GM18507 (cell line): ENCODE measurements at regions not wholly inside any gene's neighbourhood (a gene's known extent, or its start where the extent isn't known, plus 50 kb on each side); places are given as distances from the start of the nearest gene placed in this dataset.

ENCODE experiments used
- DNase-seq: peaks from one replicate; pipeline ENCODE4 v3.0.0; 2011; ENCODE audit warnings: low read depth; ENCODE audit not compliant: insufficient read length; ENCODE audit errors: extremely low spot score
- FAIRE-seq: peaks from 2 replicates; lab custom pipeline; 2011; peaks lifted over from hg19 to GRCh38; lab: Jason Lieb, UNC

GRCh38 chr14:98564006-98564405, 708.0 kb downstream of the BCL11B start:
- no peak for FAIRE-seq
- DNase-seq, result no peak

GRCh38 chr14:98564541-98564940, 707.5 kb downstream of the BCL11B start:
- DNase-seq (no peak), FAIRE-seq (no peak)

- FAIRE-seq (no peak), DNase-seq (no peak)
These were observed 700.9 kb downstream of the BCL11B start for GRCh38 chr14:98571104-98571503.

- no peak for FAIRE-seq
- no peak for DNase-seq
These were observed 698.9 kb downstream of the BCL11B start for GRCh38 chr14:98573082-98573481.

- FAIRE-seq (no peak), DNase-seq (no peak)
These were observed 695.5 kb downstream of the BCL11B start for GRCh38 chr14:98576463-98576862.

GRCh38 chr14:98578204-98578603, 693.8 kb downstream of the BCL11B start:
- DNase-seq (no peak), FAIRE-seq (no peak)

GRCh38 chr14:98579140-98579539, 692.9 kb downstream of the BCL11B start:
- no peak for DNase-seq

GRCh38 chr14:98580131-98580678, 691.8 kb downstream of the BCL11B start:
- FAIRE-seq, result no peak

More at GRCh38 chr14:98579140-98579539, 692.9 kb downstream of the BCL11B start:
- FAIRE-seq, result no peak

GRCh38 chr14:98582276-98582675, 689.7 kb downstream of the BCL11B start:
- DNase-seq, result no peak
- no peak for FAIRE-seq

More at GRCh38 chr14:98580131-98580678, 691.8 kb downstream of the BCL11B start:
- DNase-seq, result no peak

- DNase-seq (no peak), FAIRE-seq (no peak)
These were observed 680.8 kb downstream of the BCL11B start for GRCh38 chr14:98591161-98591560.

GRCh38 chr14:98592611-98593170, 679.3 kb downstream of the BCL11B start:
- no peak for FAIRE-seq

GRCh38 chr14:98593361-98593761, 678.6 kb downstream of the BCL11B start:
- no peak for FAIRE-seq

More at GRCh38 chr14:98592611-98593170, 679.3 kb downstream of the BCL11B start:
- DNase-seq, result no peak

GRCh38 chr14:98594156-98594555, 677.8 kb downstream of the BCL11B start:
- DNase-seq (no peak), FAIRE-seq (no peak)

More at GRCh38 chr14:98593361-98593761, 678.6 kb downstream of the BCL11B start:
- no peak for DNase-seq

GRCh38 chr14:98598576-98598975, 673.4 kb downstream of the BCL11B start:
- DNase-seq, result no peak
- no peak for FAIRE-seq

- DNase-seq (no peak), FAIRE-seq (no peak)
These were observed 672.9 kb downstream of the BCL11B start for GRCh38 chr14:98599082-98599481.

- DNase-seq, result no peak
- no peak for FAIRE-seq
These were observed 669.0 kb downstream of the BCL11B start for GRCh38 chr14:98602983-98603382.

GRCh38 chr14:98605043-98605442, 667.0 kb downstream of the BCL11B start:
- DNase-seq (no peak), FAIRE-seq (no peak)

- no peak for DNase-seq
- FAIRE-seq, result no peak
These were observed 665.9 kb downstream of the BCL11B start for GRCh38 chr14:98606041-98606640.

- DNase-seq (no peak), FAIRE-seq (no peak)
These were observed 665.2 kb downstream of the BCL11B start for GRCh38 chr14:98606816-98607215.

- DNase-seq, result no peak
- FAIRE-seq, result no peak
These were observed 664.6 kb downstream of the BCL11B start for GRCh38 chr14:98607341-98607910.
